ENCODE measurements at regions not wholly inside any gene's neighbourhood (a gene's known extent, or its start where the extent isn't known, plus 50 kb on each side); places are given as distances from the start of the nearest gene placed in this dataset.

GRCh38 chr2:204282081-204282480 lies 263.2 kb upstream of the PARD3B start:
- Histone ChIP-seq H3K79me2 (ENCODE audit: insufficient read depth, low read length) (no peaks in the 10 kb centered on the region), H3K4me1 (ENCODE audit: insufficient read depth, low read length, severe bottlenecking) (no peaks in the 10 kb centered on the region), H2AFZ (ENCODE audit: low read length) (no peak overlapping the region), H3K36me3 (ENCODE audit: insufficient read depth, low read length) (no peaks in the 10 kb centered on the region), H3K9ac (ENCODE audit: low read length) (no peak overlapping the region), H3K4me2 (ENCODE audit: low read length) (no peak overlapping the region), H3K27me3 (ENCODE audit: insufficient read depth, low read length) (no peaks in the 10 kb centered on the region), H3K9me3 (ENCODE audit: low read length) (no peaks in the 10 kb centered on the region), H3K27ac (ENCODE audit: low read depth, low read length, poor library complexity, severe bottlenecking) (no peak overlapping the region), H3F3A (ENCODE audit: insufficient read depth, low read length) (no peaks in the 10 kb centered on the region), H4K20me1 (ENCODE audit: insufficient read depth, low read length) (no peaks in the 10 kb centered on the region), H3K4me3 (ENCODE audit: low read depth, low read length, poor library complexity, severe bottlenecking) (no peak overlapping the region), H3K9me2 (ENCODE audit: low read depth, low read length) (no peaks in the 10 kb centered on the region)
- no peak for TF ChIP-seq CTCF (IDR thresholded peaks at IDR 0.05; ENCODE audit: low read length)
- no peak for TF ChIP-seq EZH2 (IDR thresholded peaks at IDR 0.05; ENCODE audit: borderline replicate concordance, low read length)

- H3K9me3 ChIP-seq (ENCODE audit: low read length) = no peaks in the 10 kb centered on the region
- no peak overlapping the region for H3K27ac ChIP-seq (ENCODE audit: low read depth, low read length, poor library complexity, severe bottlenecking)
- no peak overlapping the region for H3K9ac ChIP-seq (ENCODE audit: low read length)
- no peaks in the 10 kb centered on the region for H4K20me1 ChIP-seq (ENCODE audit: insufficient read depth, low read length)
- H3F3A ChIP-seq (ENCODE audit: insufficient read depth, low read length) = no peaks in the 10 kb centered on the region
- H3K9me2 ChIP-seq (ENCODE audit: low read depth, low read length) = no peaks in the 10 kb centered on the region
- H3K27me3 ChIP-seq (ENCODE audit: insufficient read depth, low read length) = no peaks in the 10 kb centered on the region
- H3K4me2 ChIP-seq (ENCODE audit: low read length) = no peak overlapping the region
- H3K36me3 ChIP-seq (ENCODE audit: insufficient read depth, low read length) = no peaks in the 10 kb centered on the region
- no peaks in the 10 kb centered on the region for H3K79me2 ChIP-seq (ENCODE audit: insufficient read depth, low read length)
- H3K4me1 ChIP-seq (ENCODE audit: insufficient read depth, low read length, severe bottlenecking) = no peaks in the 10 kb centered on the region
- H2AFZ ChIP-seq (ENCODE audit: low read length) = no peak overlapping the region
- TF ChIP-seq EZH2 (IDR thresholded peaks at IDR 0.05; ENCODE audit: borderline replicate concordance, low read length) (no peak), CTCF (IDR thresholded peaks at IDR 0.05; ENCODE audit: low read length) (no peak)
- H3K4me3 ChIP-seq (ENCODE audit: low read depth, low read length, poor library complexity, severe bottlenecking) = no peak overlapping the region
Measured at GRCh38 chr2:204282525-204282924, 262.8 kb upstream of the PARD3B start.

- Histone ChIP-seq H3K79me2 (ENCODE audit: insufficient read depth, low read length) (no peaks in the 10 kb centered on the region), H4K20me1 (ENCODE audit: insufficient read depth, low read length) (no peaks in the 10 kb centered on the region), H3K9ac (ENCODE audit: low read length) (no peak overlapping the region), H3F3A (ENCODE audit: insufficient read depth, low read length) (no peaks in the 10 kb centered on the region), H3K36me3 (ENCODE audit: insufficient read depth, low read length) (no peaks in the 10 kb centered on the region), H3K27me3 (ENCODE audit: insufficient read depth, low read length) (no peaks in the 10 kb centered on the region), H3K9me2 (ENCODE audit: low read depth, low read length) (no peaks in the 10 kb centered on the region), H3K9me3 (ENCODE audit: low read length) (no peaks in the 10 kb centered on the region), H3K4me2 (ENCODE audit: low read length) (no peak overlapping the region), H3K4me3 (ENCODE audit: low read depth, low read length, poor library complexity, severe bottlenecking) (no peak overlapping the region), H2AFZ (ENCODE audit: low read length) (no peak overlapping the region), H3K4me1 (ENCODE audit: insufficient read depth, low read length, severe bottlenecking) (no peaks in the 10 kb centered on the region), H3K27ac (ENCODE audit: low read depth, low read length, poor library complexity, severe bottlenecking) (no peak overlapping the region)
- TF ChIP-seq CTCF (IDR thresholded peaks at IDR 0.05; ENCODE audit: low read length) (no peak), EZH2 (IDR thresholded peaks at IDR 0.05; ENCODE audit: borderline replicate concordance, low read length) (no peak)
Measured at GRCh38 chr2:204289066-204289465, 256.2 kb upstream of the PARD3B start.
